Lower leg skin (tissue), 3 donors: ENCODE measurements at regions not wholly inside any gene's neighbourhood (a gene's known extent, or its start where the extent isn't known, plus 50 kb on each side); places are given as distances from the start of the nearest gene placed in this dataset.

Experiments used
- CTCF ChIP-seq, 3 donors: fragments of 450-650 bp; IDR thresholded peaks; one replicate each; pipeline ENCODE4 v1.5.1; 2016; ENCODE audit warnings: antibody characterized with exemption in 3 of 3, mild to moderate bottlenecking in 3 of 3, moderate library complexity in 2 of 3
- POLR2A ChIP-seq, 2 donors: fragments of 450-650 bp; IDR thresholded peaks; one replicate each; pipeline ENCODE4 v1.6.1; 2016 to 2017; ENCODE audit warnings: antibody characterized with exemption in 2 of 2, mild to moderate bottlenecking in 1 of 2, moderate library complexity in 1 of 2

GRCh38 chr1:221240690-221241089 lies 361.4 kb downstream of the HLX start:
- TF ChIP-seq CTCF (IDR thresholded peaks at IDR 0.05) (no peak), POLR2A (IDR thresholded peaks at IDR 0.05) (no peak)
